Lower lobe of right lung (tissue), 2 donors: ENCODE measurements at regions not wholly inside any gene's neighbourhood (a gene's known extent, or its start where the extent isn't known, plus 50 kb on each side); places are given as distances from the start of the nearest gene placed in this dataset.
"Not testable (repeated sequence)": the region's sequence is repeated elsewhere in the genome, so short reads cannot be mapped to it uniquely, and the experiment has no call there.

Experiments used
- ATAC-seq, 2 donors: fragments of 200-7000 bp; cut with Tn5 transposase; one replicate each; pipeline ENCODE4 v1.9.1; 2020 to 2022; ENCODE audit warnings: mild to moderate bottlenecking in 2 of 2, moderate library complexity in 2 of 2
- DNase-seq: peaks from one replicate; pipeline ENCODE4 v3.0.0-alpha.2; 2020
- H3K27ac ChIP-seq: fragments of 200-600 bp; one replicate; pipeline ENCODE4 v1.8.0; 2022
- H3K27me3 ChIP-seq: fragments of 200-600 bp; one replicate; pipeline ENCODE4 v1.8.0; 2022; ENCODE audit warnings: low read depth
- H3K36me3 ChIP-seq: fragments of 200-600 bp; one replicate; pipeline ENCODE4 v1.8.0; 2022; ENCODE audit warnings: mild to moderate bottlenecking
- H3K4me1 ChIP-seq: fragments of 200-600 bp; one replicate; pipeline ENCODE4 v1.8.0; 2022
- H3K4me3 ChIP-seq: fragments of 200-600 bp; one replicate; pipeline ENCODE4 v1.8.0; 2022; ENCODE audit warnings: mild to moderate bottlenecking
- H3K9me3 ChIP-seq: fragments of 200-600 bp; one replicate; pipeline ENCODE4 v1.8.0; 2022
- CTCF ChIP-seq: fragments of 200-600 bp; IDR thresholded peaks from one replicate; pipeline ENCODE4 v1.8.0; 2022; ENCODE audit warnings: antibody characterized with exemption, mild to moderate bottlenecking
- intact Hi-C: fragments of 100-400 bp; cut with DNase I; formaldehyde crosslinking; loops from one replicate; pipeline ENCODE4 v1.11.0; 2022
- donor health status: DM: no; HTN: yes; CAD: no; lungs with severe emphysema.

DNA sequence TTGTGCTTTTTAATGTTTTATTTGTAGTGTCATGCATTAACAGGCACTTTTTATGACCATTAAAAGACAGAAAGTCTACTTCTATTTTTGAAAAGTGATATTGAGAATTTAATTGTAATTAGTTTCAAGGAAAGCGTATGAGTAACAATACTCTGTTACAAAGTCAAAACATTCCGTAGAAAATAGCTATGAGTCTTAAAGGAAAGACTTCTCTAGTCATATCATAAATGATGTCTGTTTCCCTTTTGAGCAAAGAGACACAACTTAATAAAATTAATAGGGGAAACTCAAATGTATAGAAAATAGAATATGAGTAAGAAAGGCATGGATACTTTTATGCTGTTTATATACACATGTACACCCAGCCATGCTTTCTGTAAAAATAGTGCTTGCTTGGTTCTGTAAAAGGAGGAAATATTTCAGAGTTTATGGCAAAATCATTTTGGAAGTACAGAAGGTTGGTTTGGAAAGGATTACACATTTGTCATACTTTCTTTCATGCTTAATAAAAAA lies 107.8 kb upstream of the AHI1 start:
- ATAC-seq: no peak
- H3K36me3 ChIP-seq: no peaks in the 10 kb centered on the region
- intact Hi-C loops: no loop called here
- no peaks in the 10 kb centered on the region for H3K27me3 ChIP-seq
- H3K9me3 ChIP-seq: no peaks in the 10 kb centered on the region
- no peak for DNase-seq
- no peak overlapping the region for H3K27ac ChIP-seq
- no peak overlapping the region for H3K4me3 ChIP-seq
- no peak for TF ChIP-seq CTCF
- no peaks in the 10 kb centered on the region for H3K4me1 ChIP-seq

DNA sequence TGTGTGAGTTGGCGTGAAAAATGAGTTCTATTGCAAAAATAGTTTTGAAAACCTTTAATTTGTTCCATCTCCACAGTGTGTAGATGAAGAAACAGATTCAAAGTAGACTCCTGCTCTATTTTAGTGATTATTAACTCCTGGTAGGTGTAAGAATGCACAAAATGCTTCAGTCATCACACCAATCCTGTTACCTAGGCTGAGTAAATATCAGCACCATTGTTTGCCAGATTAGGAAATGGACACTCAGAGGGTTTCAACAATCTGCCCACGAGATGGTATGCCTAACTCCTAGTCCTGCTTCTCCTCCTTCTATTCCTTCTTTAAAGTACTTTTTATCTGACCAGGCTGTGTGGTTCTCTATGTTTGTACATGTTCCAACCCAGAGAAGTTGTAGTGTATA lies 108.9 kb upstream of the AHI1 start:
- peak; percentile 25 to 50 for ATAC-seq
- H3K4me1 ChIP-seq: no peaks in the 10 kb centered on the region
- H3K27ac ChIP-seq: no peak overlapping the region
- H3K4me3 ChIP-seq: no peak overlapping the region
- intact Hi-C loops: no loop called here
- no peak for DNase-seq
- no peaks in the 10 kb centered on the region for H3K27me3 ChIP-seq
- H3K9me3 ChIP-seq: no peaks in the 10 kb centered on the region
- H3K36me3 ChIP-seq: no peaks in the 10 kb centered on the region
- TF ChIP-seq CTCF: no peak

DNA sequence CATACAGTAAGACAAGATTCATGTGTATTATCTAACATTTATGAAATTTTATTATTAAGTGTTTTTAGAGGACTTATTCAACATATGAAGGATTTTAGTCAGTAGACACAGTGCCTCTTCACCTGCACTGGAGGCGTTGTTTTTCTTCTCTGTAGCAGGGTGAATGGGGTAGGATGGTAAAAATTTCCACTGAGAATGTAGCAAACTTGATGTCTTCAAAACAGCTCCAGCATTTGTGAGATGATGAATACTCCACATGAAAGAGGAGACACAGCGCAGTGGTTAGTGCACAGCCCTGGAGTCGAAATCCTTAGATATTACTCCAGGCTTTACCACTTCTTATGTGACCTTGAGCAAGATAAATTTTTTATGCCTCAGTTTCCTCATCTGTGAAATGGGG lies 110.5 kb upstream of the AHI1 start:
- no peaks in the 10 kb centered on the region for H3K27me3 ChIP-seq
- H3K9me3 ChIP-seq: no peaks in the 10 kb centered on the region
- intact Hi-C loops: no loop called here
- no peak for DNase-seq
- TF ChIP-seq CTCF: no peak
- no peaks in the 10 kb centered on the region for H3K36me3 ChIP-seq
- H3K27ac ChIP-seq: no peak overlapping the region
- no peak overlapping the region for H3K4me3 ChIP-seq
- H3K4me1 ChIP-seq: no peaks in the 10 kb centered on the region
- ATAC-seq: no peak

DNA sequence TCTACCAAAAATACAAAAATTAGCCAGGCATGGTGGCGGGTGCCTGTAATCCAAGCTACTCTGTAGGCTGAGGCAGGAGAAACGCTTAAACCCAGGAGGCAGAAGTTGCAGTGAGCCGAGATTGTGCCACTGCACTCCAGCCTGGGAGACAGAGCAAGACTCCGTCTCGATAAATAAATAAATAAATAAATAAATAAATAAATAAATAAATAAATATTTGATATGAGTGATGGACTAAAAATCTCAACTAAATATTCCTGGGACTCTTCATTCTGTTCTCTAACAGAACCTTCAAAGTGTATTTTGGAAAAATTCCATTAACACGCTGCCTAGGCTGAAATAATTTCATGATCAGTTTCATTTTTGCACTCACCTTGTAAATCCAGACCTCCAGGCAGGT lies 112.7 kb upstream of the AHI1 start:
- intact Hi-C loops, H3K4me1 ChIP-seq, H3K27me3 ChIP-seq, H3K4me3 ChIP-seq, H3K9me3 ChIP-seq, ATAC-seq, DNase-seq, H3K27ac ChIP-seq, H3K36me3 ChIP-seq: not testable (repeated sequence)

- intact Hi-C loops: no loop called here
- no peaks in the 10 kb centered on the region for H3K9me3 ChIP-seq
- no peak for TF ChIP-seq CTCF
Observed at GRCh38 chr6:135616655-135617054, 119.1 kb upstream of the AHI1 start.

DNA sequence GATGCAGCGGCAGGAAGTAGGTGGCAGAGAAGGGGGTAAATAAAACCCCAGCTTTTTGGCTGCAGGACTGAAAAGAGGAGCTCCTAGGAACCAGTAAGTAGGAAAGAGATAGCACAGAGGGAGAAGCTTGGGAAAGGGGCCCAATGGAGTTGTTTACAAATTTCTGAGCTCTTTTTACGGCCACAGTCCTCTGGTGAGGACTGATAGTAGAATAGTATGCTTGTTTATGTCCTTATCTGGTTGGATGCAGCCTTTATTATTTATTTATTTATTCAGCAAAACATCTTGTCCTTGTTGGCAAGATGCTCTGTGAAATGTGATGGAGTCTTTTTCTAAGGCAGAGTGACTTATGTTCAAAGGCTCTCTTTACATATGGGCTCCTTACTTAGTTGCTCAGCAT lies 119.7 kb upstream of the AHI1 start:
- no peaks in the 10 kb centered on the region for H3K27me3 ChIP-seq
- no peaks in the 10 kb centered on the region for H3K36me3 ChIP-seq
- TF ChIP-seq CTCF: no peak
- ATAC-seq (no peak), DNase-seq (no peak)
- intact Hi-C loops: no loop called here
- H3K4me3 ChIP-seq: no peak overlapping the region
- no peaks in the 10 kb centered on the region for H3K9me3 ChIP-seq
- H3K27ac ChIP-seq: no peak overlapping the region
- H3K4me1 ChIP-seq: no peaks in the 10 kb centered on the region

More at GRCh38 chr6:135616655-135617054, 119.1 kb upstream of the AHI1 start:
- Histone ChIP-seq H3K4me3 (no peak overlapping the region), H3K4me1 (no peaks in the 10 kb centered on the region), H3K27me3 (no peaks in the 10 kb centered on the region), H3K27ac (no peak overlapping the region), H3K36me3 (no peaks in the 10 kb centered on the region)
- no peak for DNase-seq
- no peak for ATAC-seq
